ENCODE measurements at regions not wholly inside any gene's neighbourhood (a gene's known extent, or its start where the extent isn't known, plus 50 kb on each side); places are given as distances from the start of the nearest gene placed in this dataset.

DNA sequence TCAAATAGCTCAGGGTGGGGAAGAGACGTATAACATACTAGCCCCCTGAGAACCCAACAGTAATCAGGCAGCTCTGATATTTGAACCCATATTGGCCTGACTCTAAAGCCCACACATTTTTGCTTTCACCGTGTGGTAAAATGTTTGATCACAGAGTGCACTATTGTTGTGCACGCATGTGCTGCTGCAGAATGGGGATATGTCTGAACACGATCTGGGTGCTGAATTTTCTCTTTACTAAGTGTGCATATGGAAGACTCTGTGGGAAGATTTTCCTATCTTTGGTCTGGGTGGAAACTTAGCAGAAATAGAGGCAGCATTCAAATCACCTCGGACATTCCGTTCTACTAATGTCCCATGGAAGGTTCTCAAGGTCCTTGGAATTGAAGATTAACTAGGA, 800.1 kb downstream of the TFAP2A start:
- TF ChIP-seq POLR2A (IDR thresholded peaks at IDR 0.05), result no peak
- TF ChIP-seq, protein P1, sequence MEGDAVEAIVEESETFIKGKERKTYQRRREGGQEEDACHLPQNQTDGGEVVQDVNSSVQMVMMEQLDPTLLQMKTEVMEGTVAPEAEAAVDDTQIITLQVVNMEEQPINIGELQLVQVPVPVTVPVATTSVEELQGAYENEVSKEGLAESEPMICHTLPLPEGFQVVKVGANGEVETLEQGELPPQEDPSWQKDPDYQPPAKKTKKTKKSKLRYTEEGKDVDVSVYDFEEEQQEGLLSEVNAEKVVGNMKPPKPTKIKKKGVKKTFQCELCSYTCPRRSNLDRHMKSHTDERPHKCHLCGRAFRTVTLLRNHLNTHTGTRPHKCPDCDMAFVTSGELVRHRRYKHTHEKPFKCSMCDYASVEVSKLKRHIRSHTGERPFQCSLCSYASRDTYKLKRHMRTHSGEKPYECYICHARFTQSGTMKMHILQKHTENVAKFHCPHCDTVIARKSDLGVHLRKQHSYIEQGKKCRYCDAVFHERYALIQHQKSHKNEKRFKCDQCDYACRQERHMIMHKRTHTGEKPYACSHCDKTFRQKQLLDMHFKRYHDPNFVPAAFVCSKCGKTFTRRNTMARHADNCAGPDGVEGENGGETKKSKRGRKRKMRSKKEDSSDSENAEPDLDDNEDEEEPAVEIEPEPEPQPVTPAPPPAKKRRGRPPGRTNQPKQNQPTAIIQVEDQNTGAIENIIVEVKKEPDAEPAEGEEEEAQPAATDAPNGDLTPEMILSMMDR (IDR thresholded peaks at IDR 0.05), result no peak

All from uterus (tissue), 2 donors.